GM21528 (cell line): ENCODE measurements at regions not wholly inside any gene's neighbourhood (a gene's known extent, or its start where the extent isn't known, plus 50 kb on each side); places are given as distances from the start of the nearest gene placed in this dataset.

Source experiments
- ATAC-seq: cut with Tn5 transposase; IDR thresholded peaks from one replicate; pipeline ENCODE4 v1.9.1; 2021; ENCODE audit warnings: mild to moderate bottlenecking, moderate library complexity; ENCODE audit not compliant: unreplicated experiment, low FRiP score

GRCh38 chr1:38253314-38253713, 206.7 kb upstream of the POU3F1 start:
- no peak for ATAC-seq

DNA sequence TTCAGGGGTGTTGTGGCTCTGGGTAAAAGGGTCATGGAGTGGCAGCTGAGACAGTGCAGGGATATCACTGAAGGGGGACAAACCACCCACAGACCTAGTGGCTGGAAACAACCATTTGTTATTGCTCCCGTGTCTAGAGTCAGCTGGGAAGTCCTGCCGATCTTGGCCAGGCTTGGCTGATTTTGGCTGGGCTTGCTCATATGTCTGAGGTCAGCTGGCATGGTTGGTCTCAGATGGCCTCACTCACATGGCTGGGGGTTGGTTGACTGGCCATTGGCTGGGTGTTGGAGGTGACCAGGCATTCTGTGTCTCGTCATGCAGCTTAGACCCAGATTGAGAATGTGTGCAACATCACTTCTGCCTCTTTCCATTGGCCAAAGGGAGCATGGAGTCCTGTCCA, 203.8 kb upstream of the POU3F1 start:
- no peak for ATAC-seq

GRCh38 chr1:38249001-38249400, 202.4 kb upstream of the POU3F1 start:
- ATAC-seq = no peak

GRCh38 chr1:38246955-38247952, 200.7 kb upstream of the POU3F1 start:
- no peak for ATAC-seq

DNA sequence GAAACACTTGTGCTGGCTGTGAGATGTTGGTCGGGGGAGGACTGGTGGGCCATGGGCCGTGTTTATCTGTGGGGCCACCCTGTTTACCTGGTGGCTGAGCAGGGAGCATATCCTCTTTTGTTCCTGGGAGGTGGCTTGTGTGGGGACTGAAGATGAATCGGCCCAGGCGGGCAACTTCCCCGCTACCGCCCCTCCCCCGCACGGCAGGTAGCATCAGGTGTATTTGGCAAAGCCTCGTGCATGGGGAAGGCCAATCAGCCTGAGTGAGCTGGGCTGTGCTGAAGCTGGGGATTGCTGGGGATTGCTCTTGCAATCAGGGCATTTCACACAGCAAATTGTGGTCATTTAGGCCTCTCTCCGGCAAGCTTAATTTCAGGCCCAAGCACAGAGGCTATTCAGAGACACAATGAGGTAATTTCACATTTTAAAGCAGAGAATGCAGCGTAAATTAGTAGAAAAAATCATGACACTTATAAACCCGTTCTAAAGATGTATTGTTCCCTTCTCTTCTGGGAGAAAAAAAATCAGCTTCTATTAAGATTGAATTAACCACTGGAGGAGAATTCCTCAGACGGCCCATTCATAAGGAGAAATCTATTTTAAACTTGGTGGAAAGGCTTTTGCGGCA, 197.7 kb upstream of the POU3F1 start:
- ATAC-seq = no peak

DNA sequence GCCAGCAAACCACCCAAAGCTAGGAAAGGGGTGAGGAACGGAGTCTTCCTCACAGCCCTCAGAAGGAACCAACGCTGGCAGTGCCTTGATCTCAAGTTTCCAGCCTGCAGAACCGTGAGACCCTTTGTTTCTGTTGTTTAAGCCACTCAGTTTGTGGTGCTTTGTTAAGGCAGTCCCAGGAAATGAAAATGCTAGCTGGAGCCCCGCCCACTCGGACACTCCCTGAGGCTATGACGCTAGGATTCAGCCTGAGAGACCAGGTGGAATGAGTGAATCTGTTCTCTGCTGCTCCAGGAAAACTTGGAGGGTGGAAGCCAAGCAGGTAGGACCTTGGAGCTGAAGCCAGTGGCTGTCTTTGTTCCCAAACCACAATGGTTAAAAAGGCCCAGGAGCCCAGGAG, 196.5 kb upstream of the POU3F1 start:
- ATAC-seq = no peak

- ATAC-seq = no peak
These were observed 195.9 kb upstream of the POU3F1 start for GRCh38 chr1:38242506-38242905.

- no peak for ATAC-seq
These were observed 195.2 kb upstream of the POU3F1 start for GRCh38 chr1:38241594-38242334.

GRCh38 chr1:38240618-38241017, 194.0 kb upstream of the POU3F1 start:
- ATAC-seq = no peak

DNA sequence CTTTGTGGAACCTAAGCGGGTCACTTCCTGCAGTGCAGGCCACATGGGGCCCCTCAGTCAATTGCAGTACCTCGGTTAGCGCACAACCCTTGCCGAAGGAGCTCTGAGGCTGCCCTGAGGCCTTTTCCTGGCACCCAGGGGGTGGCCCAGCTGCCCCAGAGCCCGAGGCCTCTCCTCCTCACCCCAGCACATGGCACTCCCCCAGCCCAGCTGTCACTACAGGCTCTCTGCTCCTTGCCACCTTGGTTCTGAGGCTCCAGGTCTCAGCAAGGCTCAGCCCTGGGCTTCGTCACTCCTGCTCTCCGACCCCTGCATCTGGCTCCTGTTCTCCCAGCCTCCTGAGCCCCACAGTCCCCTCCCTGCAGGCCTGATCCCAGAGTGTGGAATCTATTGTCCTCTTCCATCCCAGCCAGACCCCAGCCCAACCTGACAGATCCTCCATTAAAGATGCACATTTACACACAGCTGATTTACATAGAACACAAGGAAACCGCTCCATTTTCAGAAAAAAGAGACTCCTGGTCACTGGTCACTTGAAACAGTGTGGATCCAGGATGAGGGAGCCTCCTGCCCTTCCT, 192.8 kb upstream of the POU3F1 start:
- no peak for ATAC-seq

GRCh38 chr1:38238294-38238693, 191.7 kb upstream of the POU3F1 start:
- no peak for ATAC-seq

- ATAC-seq = no peak
These were observed 189.1 kb upstream of the POU3F1 start for GRCh38 chr1:38235705-38236104.

GRCh38 chr1:38231941-38232340, 185.3 kb upstream of the POU3F1 start:
- no peak for ATAC-seq

- no peak for ATAC-seq
These were observed 182.1 kb upstream of the POU3F1 start for GRCh38 chr1:38228718-38229117.

DNA sequence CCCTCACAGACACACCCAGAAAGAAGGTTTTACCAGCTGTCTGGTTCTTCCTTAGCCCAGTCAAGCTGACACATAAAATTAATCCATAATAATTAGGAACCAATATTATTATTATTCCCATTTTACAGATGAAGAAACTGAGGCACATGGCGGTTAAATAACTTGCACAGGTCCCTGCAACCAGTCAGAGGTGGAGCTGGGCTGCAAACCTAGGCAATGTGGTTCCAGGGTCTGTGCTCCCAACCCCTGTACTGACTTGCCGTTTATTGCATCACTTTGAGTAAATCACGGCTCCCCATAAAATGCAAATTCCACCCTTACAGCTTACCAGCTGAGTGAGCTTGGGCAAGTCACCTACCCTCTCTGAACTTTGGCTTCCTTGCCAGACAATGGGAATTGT, 179.2 kb upstream of the POU3F1 start:
- ATAC-seq = no peak

GRCh38 chr1:38223391-38223790, 176.8 kb upstream of the POU3F1 start:
- ATAC-seq = no peak

GRCh38 chr1:38222891-38223290, 176.3 kb upstream of the POU3F1 start:
- ATAC-seq = no peak

DNA sequence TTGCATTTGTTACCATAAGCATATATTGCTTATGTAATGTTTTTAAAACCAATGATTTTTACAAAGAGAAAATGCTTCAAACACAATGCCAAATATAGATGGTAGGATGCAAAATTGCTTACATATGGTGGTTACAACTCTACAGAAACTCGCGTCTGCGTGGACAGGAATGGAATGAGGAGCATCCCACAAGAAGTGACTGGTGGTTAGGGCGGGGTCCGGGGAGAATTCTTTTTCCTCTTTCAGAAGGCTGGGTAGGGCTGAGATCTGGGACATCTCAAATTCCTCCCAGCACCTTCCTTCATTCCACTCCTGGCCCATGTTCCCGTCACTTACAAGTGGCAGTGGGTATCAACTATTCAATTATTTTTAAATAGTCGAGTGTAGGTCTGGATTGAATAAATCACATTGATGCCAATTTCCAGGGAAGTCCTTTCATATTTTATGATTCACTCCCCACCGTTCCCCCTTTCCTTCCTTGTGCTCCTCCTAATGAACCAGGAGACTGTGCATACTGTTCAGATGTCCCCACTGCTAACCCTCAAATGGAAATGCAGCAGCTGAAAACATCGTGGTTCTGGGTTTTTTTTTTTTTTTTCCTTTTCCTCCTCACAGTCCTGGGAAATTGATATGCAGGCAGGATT, 174.5 kb upstream of the POU3F1 start:
- ATAC-seq = no peak

DNA sequence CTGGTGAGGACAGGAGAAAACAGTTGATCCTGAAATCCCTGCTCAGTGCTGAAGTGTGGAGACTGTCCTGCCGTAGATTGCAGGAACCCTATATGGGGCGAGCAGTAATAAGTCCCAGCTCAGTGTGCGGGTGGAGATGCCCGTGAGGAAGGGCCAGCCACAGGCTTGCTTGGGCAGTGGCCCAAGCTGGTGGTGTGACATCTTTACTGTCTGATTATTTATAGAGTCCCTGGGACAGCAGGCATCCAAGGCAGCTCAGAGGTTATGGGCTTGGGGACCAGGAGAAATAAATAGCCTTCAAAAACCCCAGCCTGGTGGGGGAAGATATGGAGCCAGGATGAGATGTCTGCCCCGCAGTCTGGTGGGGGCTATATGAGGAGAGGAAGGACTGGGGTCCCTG, 170.7 kb upstream of the POU3F1 start:
- ATAC-seq = no peak
